HG03196 (cell line): ENCODE measurements at regions not wholly inside any gene's neighbourhood (a gene's known extent, or its start where the extent isn't known, plus 50 kb on each side); places are given as distances from the start of the nearest gene placed in this dataset.

Experiments used
- ATAC-seq: cut with Tn5 transposase; IDR thresholded peaks from one replicate; pipeline ENCODE4 v1.9.1; 2021; ENCODE audit not compliant: unreplicated experiment

DNA sequence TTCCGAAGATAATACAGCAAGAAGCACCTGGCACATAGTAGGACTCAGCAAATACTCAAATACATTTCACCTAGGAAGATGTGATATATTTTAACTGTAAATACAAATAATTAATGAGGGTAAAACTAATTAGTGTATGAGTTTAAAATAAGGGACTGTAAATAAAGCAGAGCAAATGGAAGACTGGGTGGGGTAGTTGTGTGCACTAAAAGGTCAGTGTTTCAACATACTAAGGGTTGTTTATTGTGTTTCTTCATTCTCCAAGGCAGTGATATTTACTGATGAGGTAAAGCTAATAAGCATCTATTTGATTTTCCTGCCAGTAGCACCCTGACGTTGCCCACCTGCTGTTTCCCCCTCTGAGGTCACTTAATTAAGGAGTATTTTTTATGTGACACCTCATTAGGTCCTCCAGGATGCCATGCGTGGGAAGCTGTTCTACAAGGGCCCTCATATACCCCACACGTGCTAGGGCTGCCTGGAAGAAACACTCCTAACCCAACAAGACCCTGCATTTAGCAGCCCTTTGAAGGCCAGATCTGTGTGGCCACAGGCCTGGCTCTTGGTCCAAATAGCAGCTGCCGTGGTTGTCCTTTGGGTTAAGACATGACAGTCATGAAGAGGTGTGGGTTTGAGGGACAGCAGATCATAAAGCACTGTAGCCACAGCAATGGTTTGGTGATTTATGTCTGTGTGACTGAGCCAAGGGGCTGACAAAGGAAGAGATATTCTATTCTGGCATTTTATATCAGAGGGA is 97.5 kb upstream of the RPS23 start:
- no peak for ATAC-seq

DNA sequence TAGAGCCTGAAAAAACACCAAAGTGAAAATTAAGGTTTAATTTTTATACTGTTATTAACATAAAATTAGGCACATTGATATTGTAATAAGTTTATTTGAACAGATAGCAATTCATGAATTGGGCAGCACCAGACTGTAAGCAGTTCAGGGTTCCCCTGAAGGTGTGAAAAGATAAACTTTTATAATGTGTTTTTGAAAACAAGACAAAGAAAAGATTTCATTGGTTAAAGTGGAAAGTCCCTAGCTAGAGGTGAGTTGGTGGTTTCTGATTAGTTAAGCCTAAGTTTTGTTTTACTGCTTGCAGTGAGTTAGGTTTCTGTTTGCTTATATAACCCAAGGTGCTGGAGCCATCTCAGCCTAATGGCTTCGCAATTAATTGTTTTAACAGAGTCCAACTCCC is 96.5 kb upstream of the RPS23 start:
- peak; percentile 53 for ATAC-seq

DNA sequence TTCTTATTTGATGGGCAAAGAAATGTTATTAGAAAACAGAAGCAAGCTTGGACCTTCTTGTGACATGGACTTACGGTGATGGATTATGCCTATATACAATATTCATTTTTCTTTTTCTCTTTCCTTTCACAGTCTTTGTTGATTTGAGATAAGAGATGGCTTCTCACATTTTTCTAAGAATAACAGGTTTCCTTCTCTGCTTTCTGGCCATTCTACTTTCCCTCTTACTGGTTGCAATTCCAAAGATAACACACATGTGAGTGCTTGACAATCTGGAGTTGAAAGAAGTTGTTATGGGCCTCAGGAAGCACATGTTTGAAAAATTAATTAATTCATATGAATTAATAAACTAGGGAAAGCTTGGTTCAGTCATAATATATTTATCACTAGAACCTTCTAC is 89.8 kb upstream of the RPS23 start:
- ATAC-seq: no peak

DNA sequence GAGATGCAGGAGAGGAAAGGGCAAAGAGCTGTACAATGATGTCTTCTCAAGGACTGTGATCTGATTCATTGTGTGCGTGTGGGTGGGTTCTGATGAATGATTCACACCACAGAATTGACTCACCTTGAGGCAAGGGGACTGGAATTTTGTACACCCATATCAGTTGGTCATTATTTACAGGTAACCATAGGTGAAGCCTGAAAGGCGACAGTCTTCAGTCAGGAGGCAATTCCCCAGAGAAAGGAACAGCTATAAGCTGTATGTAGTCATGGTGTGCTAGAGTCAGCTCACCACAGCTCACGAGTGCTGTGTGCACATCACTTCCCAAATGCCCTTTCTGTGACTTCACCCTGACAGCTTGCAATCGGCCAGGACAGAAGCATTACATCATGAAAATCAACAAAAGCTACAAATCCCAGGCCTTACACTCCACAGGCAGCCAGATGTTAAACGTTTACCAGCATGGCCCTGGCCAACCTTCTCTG is 87.6 kb upstream of the RPS23 start:
- ATAC-seq: peak; percentile 75

DNA sequence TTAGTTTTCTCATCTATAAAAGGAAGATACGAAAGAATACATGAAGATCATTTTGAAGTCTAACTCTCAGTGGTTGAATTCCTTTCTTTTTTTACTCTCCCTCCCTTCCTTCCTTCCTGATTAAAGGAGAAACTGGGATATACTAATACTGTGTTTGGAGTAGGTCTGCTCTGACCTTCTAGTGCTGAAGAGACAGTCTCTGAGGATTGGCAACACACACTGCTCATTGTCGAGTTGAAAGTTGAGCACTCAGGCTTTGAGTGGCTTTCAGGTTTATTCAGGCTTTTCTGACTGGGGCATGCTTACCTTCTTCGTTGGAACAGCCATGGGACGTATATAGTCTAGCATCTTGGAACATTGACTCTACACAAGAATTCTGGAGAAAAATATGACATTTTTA is 86.9 kb upstream of the RPS23 start:
- no peak for ATAC-seq

DNA sequence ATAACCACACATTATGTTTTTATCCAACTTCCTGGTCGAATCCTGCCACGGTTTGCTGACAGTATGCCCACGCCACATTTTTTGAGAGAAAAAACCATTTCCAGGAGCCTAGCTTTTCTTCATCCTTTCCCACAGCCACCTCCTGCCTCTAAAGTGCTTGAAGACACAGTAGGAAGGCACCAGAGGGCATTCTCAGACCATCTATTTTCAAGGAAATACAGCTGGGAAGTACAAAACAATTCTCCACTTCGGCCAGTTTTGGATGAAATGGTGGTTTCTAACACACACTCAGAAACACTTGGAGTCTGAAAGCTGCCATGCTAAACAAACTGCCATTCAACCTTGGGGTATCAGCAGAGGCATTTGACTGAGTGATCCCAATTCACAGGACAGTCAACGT is 86.3 kb upstream of the RPS23 start:
- no peak for ATAC-seq

DNA sequence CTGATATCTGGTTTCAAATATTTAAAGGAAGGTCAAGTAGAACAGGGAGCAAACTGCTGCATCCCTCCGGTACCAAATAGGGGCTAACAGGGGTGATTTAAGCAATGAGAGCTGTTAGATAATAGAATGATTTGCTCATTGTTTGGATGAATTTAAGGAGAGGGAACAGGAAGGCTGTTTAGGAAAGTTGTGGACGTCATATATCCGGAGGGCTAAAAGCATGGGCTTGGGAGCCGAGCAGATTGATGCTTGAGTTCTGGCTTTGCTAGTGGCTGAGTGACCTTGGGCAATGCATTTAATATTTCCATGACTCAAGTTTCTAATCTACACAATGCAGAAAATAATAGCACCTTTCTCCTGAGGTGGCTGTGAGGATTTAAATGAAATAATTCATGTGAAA is 85.4 kb upstream of the RPS23 start:
- no peak for ATAC-seq

DNA sequence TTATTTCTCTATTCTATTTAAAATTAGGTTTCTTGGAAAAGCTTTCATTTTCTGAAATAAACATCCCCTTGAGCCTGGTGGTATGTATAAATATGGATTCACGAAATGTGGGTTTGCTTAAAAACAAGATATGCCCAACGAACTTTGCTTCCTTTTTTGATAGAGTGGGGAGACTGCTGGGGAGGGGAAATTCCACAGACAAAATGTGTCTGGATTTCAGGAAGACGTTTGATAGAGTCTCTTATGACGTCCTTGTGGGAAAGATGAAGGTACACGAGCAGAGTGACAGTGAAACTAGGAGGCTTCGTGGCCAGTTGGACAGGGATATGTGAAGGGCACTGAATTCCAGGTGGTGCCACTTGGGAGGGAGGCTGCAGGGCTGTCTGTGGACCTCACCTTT is 84.5 kb upstream of the RPS23 start:
- no peak for ATAC-seq

DNA sequence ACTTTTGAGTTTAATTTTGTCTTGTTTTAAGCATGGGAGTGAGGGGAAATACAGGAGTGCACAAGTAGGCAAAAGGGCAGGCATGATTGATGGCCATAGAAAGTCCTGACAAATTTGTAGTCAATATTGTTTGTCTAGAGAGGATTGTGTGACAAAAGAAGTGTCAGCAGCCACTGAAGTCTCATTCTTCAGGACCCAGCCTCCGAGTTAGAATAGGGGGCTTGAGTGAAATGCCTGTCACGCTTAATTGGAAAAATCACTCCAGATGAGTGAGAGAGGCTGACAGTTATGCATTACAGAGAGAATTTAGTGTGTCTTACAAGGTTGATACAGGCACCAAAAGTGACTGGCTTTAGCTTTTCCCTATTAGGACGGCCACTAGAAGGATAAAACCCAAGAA is 81.9 kb upstream of the RPS23 start:
- ATAC-seq: no peak

DNA sequence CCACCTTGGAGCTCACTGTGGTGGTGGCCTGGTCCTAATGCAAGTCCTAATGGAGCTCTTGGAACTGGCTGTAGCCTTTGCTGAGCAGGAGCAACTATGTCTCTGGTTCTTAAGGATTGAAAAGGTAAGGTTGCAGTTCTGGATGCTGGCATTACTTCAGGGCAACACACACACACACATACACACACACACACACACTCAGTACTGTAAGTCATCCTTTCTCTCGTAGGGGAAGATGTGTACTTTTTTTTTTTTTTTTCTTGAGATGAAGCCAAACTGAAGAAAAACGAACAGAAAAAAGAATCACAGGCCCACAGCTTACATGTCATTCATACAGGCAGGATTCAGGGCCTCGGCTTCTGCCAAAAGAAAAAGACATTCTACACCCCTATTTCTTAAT is 81.1 kb upstream of the RPS23 start:
- no peak for ATAC-seq

DNA sequence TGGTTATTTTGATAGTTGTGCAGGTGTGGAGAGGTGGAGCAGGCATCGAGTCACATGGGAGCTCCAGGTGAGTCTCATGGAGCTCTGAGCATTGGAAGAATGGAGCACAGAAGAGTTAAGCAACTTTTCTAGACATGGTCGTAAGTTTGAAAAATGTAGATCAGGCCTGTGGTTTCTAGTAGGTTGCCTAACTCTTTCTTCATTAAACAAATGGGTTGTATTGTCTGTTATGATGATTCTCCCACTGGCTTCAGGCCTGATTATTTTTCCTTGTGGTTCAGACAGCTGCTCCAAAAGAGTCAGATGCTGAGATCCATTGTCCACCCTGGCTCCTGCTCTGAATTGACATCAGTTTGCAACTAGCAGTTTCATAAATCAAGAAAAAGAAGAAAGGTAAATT is 80.3 kb upstream of the RPS23 start:
- ATAC-seq: no peak

DNA sequence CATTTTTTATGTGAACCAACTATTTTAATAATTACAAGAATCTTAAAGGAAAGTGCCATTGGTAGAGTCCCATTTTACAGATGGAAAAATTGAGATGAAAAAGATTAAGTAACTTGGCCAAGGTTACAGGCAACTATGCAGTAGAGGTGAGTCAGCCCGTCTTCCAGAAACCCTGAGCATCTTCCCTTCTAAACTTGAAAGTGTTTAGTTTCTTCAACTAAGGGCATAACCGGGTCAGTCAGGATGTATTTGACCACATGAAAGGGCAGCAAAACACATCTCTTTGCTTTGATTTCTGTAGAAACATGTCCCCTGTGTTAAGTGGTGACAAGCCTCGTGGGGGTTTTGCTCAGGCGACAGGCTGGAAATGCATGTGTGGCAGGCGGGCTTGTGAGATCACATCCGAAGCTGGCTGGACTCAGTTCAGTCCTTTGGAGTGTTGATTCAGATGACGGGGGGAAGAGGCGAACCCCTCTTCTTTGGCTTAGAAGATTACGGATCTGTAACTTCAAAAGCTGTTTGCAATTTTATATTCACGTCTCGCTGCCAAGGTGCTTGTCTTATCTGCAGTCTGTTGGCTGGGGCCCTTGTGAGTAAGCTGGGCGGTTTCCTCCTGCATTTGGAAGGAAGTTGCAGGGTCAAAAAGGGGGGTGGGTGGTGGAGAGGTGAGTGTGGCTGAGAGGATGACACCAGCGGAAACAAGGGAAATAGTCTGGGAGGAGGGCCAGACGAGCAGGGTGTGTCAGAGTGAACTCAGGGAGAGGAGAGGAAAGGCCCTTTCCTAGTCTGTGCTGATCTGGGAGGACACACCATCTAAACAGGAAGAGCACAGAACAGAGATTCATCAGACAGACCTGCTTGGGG is 78.9 kb upstream of the RPS23 start:
- ATAC-seq: peak; percentile 52

DNA sequence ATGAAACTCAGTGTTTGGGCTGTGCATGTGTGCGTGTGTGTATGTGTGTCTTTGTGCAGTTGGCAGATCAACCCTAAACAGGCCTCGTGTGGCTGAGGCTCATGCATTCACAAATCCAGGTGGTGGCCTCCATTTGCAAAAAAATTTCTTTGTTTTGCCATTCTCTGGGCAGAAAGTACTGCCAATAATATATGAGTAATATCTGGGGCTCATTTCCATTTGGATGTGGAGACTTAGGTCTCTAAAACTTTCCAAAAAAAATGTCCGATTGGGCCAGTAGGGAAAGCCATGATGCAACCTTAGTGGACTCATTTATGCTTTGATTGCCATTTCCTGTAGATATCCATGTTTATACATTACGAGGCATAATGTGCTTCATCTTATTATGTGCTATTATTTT is 77.9 kb upstream of the RPS23 start:
- no peak for ATAC-seq

DNA sequence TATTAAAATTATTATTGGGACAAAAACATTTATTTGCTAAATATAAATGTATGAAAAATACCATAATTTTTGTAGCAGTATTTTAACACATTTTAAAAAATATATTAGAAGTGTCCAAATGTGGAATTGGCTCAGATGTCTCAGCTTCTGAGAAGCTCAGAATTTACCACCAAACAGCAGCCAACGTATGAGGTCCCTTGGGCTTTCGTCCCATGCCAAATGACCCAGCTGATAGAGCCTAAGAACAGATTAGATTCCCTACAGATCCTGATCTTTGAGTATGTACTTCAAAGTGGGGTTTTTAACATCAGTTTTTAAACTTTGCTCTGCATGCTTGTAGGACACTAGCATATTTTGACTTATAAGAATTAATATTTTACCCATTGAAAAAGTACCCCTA is 77.3 kb upstream of the RPS23 start:
- no peak for ATAC-seq

DNA sequence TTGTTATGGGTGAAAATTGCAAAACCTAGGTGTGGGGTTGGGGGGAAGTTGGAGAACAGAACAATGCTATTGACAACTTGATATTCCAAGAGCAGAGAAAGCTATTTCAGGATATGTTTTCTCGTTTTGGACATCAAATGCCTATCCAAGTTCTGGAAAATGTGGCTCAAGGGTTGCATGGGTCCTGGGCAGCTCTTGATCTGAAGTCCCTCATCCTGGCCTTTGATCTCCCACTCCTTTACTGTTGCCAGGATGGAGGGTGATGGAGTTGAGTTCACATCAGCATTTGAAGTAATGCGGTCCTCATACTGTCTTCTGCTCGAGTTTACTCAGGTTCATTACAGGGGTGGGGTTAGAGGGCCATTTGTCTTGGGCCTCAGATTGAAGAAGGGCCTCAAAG is 76.9 kb upstream of the RPS23 start:
- ATAC-seq: no peak

DNA sequence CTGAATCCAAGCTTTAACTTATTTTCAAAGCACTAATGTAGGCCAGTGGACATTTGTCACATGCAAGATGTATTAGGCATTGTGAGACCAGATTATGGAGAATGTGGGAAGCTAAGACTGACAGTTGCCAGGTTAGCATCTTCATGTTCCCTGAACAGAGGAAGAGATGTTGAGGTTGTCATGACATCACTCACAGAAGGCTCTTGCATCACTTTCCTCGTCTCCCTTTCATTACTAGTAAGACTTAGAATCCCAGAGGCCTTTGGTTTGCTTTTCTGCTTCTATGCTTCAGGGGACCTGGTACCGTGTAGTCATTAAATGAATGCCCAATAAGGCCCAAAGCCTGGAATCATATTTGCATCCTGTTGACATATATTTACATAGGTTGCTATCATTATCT is 76.4 kb upstream of the RPS23 start:
- ATAC-seq: no peak

DNA sequence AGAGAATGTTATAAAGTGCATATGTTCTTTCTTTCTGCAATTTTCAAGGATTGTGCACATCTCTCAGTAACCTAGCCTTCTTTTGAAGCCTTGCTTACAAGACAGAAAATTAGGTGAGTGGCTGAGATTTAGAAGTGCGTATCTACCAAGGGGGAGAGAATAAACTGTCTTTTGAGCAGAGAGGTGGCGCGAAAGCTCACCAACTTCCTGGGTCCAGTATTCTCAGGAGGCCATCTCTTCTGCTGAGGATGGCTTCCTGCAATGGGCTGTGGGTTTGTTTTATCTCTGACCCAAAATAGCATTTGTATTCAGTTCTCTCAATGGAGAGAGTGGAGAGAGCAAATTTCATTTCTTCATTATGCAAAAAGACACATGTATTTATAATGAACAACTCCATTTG is 75.4 kb upstream of the RPS23 start:
- ATAC-seq: no peak

DNA sequence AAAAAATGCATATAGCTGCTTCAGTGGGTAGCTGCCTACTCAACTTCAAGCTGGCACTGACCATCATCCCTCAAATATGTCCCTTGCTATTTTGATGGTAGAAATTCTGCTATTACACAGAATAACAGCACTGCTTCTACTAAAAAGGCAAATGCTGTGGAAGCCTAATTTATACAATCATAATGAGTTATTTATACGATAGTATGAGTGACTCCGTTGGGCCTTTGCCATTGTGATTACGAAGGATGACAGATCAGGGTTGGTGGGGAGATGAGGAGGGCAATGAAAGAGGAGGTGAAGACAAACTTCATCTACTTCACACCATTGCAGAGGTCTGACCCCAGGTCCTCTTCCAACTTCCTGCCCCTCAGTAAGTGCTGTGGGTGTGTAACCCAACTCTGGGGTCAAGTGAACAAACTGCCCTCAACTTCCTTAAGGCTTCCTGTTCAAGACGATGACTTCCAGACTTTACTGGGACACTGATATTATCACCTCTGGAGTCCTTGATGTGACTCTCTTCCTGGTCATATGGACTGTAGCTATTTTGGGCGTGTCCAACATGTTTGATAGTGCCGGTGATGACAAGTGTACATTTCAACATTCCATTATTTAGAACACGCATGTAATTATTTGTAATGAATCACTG is 74.1 kb upstream of the RPS23 start:
- no peak for ATAC-seq

DNA sequence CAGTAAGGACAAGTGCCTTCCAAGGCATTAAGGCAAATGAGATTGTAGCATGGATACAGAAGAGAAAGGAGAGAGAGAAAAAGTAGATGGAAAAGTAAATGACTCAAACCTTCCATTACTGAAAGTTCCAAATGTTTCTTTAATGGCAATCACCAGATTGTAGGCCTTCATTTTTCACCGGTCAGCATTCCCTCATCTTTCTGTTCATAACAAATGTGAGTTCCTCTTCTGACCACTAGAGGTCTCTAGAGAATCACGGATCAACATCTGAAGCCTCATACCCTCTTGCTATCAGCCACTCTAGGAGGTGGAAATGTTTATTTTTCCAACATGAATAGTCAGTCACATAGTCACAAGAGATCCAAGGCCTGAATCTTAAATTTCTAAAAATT is 73.6 kb upstream of the RPS23 start:
- ATAC-seq: peak; percentile 75

DNA sequence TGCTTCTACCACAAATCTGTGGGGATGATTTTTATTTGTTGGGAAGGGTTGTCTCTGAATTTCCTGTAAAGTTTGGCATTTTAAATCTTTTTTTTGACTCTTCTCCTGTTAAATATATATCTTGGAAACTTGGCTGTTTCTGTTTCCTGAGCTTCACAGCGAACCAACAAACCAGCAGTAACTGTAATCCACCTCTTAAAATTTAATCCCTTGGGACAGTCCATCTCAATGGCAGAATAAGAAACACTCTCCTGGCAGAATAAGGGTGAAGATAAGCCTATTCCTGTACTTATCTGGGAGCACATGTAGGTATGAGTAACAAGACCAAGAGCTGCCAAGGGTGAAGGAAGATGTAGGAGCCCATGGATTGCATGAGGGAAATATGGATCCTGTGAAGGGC is 73.1 kb upstream of the RPS23 start:
- ATAC-seq: no peak

DNA sequence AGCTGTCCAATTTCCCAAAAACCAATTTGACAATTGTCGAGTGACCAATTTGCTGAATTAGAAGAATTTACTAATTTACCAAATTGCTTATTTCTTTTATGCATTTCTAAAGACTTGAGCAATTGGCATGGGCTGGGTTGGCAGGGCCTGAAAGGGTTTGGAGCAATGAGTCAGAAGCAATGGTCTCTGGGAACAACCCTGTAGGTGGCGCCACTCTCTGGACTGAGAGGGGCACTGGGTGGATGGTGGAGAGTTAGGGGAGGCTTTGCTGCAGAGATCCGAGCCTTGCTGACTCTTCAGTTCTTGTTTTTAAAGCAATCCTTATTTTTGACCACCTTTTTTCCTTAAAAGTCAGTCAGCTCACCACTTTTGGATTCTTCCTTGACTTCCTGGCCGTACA is 71.5 kb upstream of the RPS23 start:
- no peak for ATAC-seq
